ENCODE measurements at regions not wholly inside any gene's neighbourhood (a gene's known extent, or its start where the extent isn't known, plus 50 kb on each side); places are given as distances from the start of the nearest gene placed in this dataset.

DNA sequence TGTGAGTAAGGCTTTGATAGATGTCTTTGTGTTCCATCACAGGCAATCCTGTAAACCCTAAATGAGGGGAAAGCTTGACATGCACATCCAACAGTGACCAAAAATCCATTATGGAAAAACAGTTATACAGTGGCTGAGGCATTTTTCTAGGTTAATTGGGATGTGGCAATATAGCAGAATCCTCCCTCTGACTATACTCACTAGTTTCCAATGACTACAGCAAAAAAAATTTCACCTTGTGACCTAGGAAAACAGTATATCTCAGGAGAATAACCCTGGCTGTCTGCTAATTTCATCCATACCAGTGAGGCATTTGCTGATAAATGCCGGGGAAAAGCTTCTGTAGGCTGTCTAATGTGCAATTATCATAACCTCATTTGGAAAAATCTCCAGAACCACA is 49.9 kb upstream of the SNCAIP start:
- 41 to 46% methylated on average over 1 of the region's 1 CpG for WGBS, 2 donors
- intact Hi-C loops (cut with DNase I): no loop called here
- H3K27me3 ChIP-seq: peaks cover 0 to 7% (median 0%) of the 10 kb centered on the region in 7 donors
- no peak overlapping the region for H3K27ac ChIP-seq
- TF ChIP-seq, protein P1, sequence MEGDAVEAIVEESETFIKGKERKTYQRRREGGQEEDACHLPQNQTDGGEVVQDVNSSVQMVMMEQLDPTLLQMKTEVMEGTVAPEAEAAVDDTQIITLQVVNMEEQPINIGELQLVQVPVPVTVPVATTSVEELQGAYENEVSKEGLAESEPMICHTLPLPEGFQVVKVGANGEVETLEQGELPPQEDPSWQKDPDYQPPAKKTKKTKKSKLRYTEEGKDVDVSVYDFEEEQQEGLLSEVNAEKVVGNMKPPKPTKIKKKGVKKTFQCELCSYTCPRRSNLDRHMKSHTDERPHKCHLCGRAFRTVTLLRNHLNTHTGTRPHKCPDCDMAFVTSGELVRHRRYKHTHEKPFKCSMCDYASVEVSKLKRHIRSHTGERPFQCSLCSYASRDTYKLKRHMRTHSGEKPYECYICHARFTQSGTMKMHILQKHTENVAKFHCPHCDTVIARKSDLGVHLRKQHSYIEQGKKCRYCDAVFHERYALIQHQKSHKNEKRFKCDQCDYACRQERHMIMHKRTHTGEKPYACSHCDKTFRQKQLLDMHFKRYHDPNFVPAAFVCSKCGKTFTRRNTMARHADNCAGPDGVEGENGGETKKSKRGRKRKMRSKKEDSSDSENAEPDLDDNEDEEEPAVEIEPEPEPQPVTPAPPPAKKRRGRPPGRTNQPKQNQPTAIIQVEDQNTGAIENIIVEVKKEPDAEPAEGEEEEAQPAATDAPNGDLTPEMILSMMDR (IDR thresholded peaks at IDR 0.05): no peak
- DNase-seq (no peak), ATAC-seq (no peak)
- peaks cover 0 to 12% (median 4%) of the 10 kb centered on the region in 11 donors for H3K9me3 ChIP-seq
- no peak overlapping the region for H3K4me3 ChIP-seq
- H3K4me1 ChIP-seq: no peaks in the 10 kb centered on the region
- H3K36me3 ChIP-seq: no peaks in the 10 kb centered on the region

Data from heart right ventricle (tissue), 16 donors.